Astrocyte (in vitro differentiated cells and primary cell): ENCODE measurements at regions not wholly inside any gene's neighbourhood (a gene's known extent, or its start where the extent isn't known, plus 50 kb on each side); places are given as distances from the start of the nearest gene placed in this dataset.
A peak's percentile ranks its signal among the peaks of the same experiment; 100 is the strongest.

ENCODE experiments used
- DNase-seq: peaks from one replicate; pipeline ENCODE4 v3.0.0-alpha.2; 2010; ENCODE audit warnings: low read depth
- FAIRE-seq: peaks from 2 replicates; lab custom pipeline; 2011; peaks lifted over from hg19 to GRCh38; lab: Jason Lieb, UNC
- H2AFZ ChIP-seq: 2 replicates; pipeline ENCODE4 v1.6.0; 2012; ENCODE audit warnings: low read depth, low read length, inconsistent platforms
- H3K27ac ChIP-seq: 2 replicates; pipeline ENCODE4 v1.5.1; 2011; ENCODE audit warnings: low read depth, low read length, inconsistent platforms
- H3K27me3 ChIP-seq: 2 replicates; pipeline ENCODE4 v1.6.0; 2011; ENCODE audit warnings: low read length, inconsistent platforms; ENCODE audit not compliant: insufficient read depth
- H3K36me3 ChIP-seq: 2 replicates; pipeline ENCODE4 v1.5.1; 2011; ENCODE audit warnings: low read length, inconsistent platforms; ENCODE audit not compliant: insufficient read depth
- H3K4me1 ChIP-seq: 2 replicates; pipeline ENCODE4 v1.5.1; 2011; ENCODE audit warnings: low read length, inconsistent platforms; ENCODE audit not compliant: insufficient read depth
- H3K4me2 ChIP-seq: 2 replicates; pipeline ENCODE4 v1.6.0; 2012; ENCODE audit warnings: low read length, inconsistent platforms
- H3K4me3 ChIP-seq: 2 replicates; pipeline ENCODE4 v1.5.1; 2011; ENCODE audit warnings: low read depth, mild to moderate bottlenecking, low read length, inconsistent platforms; ENCODE audit not compliant: insufficient read depth
- H3K79me2 ChIP-seq: 2 replicates; pipeline ENCODE4 v1.6.0; 2012; ENCODE audit warnings: mild to moderate bottlenecking, low read length, inconsistent platforms; ENCODE audit not compliant: insufficient read depth
- H3K9ac ChIP-seq: 2 replicates; pipeline ENCODE4 v1.6.0; 2012; ENCODE audit warnings: mild to moderate bottlenecking, low read length, inconsistent platforms
- H3K9me3 ChIP-seq: 2 replicates; pipeline ENCODE4 v1.5.1; 2012; ENCODE audit warnings: low read depth, mild to moderate bottlenecking, low read length, inconsistent platforms; ENCODE audit not compliant: insufficient read depth
- H4K20me1 ChIP-seq: 2 replicates; pipeline ENCODE4 v1.6.0; 2012; ENCODE audit warnings: low read length, inconsistent platforms; ENCODE audit not compliant: insufficient read depth
- H3K27ac Mint-ChIP-seq: one replicate; pipeline ENCODE4 v1.8.0; 2021; ENCODE audit warnings: mild to moderate bottlenecking, mixed read lengths; ENCODE audit not compliant: unreplicated experiment
- H3K27me3 Mint-ChIP-seq: one replicate; pipeline ENCODE4 v1.8.0; 2021; ENCODE audit warnings: low read depth, mixed read lengths; ENCODE audit not compliant: unreplicated experiment
- H3K36me3 Mint-ChIP-seq: one replicate; pipeline ENCODE4 v1.8.0; 2021; ENCODE audit warnings: low read depth, mixed read lengths; ENCODE audit not compliant: unreplicated experiment
- H3K4me1 Mint-ChIP-seq: one replicate; pipeline ENCODE4 v1.8.0; 2021; ENCODE audit warnings: low read depth, mixed read lengths; ENCODE audit not compliant: unreplicated experiment
- H3K4me3 Mint-ChIP-seq: one replicate; pipeline ENCODE4 v1.8.0; 2021; ENCODE audit warnings: mild to moderate bottlenecking, moderate library complexity, mixed read lengths; ENCODE audit not compliant: unreplicated experiment
- H3K9me3 Mint-ChIP-seq: one replicate; pipeline ENCODE4 v1.8.0; 2021; ENCODE audit warnings: mild to moderate bottlenecking, mixed read lengths; ENCODE audit not compliant: unreplicated experiment
- CTCF ChIP-seq: IDR thresholded peaks from 2 replicates; pipeline ENCODE4 v1.5.1; 2011; ENCODE audit warnings: low read depth, mild to moderate bottlenecking, inconsistent platforms, low read length, moderate library complexity; ENCODE audit not compliant: insufficient read depth
- EZH2 ChIP-seq: IDR thresholded peaks from 2 replicates; pipeline ENCODE4 v1.6.1; 2012; ENCODE audit warnings: mild to moderate bottlenecking, low read length, inconsistent platforms; ENCODE audit not compliant: insufficient read depth

DNA sequence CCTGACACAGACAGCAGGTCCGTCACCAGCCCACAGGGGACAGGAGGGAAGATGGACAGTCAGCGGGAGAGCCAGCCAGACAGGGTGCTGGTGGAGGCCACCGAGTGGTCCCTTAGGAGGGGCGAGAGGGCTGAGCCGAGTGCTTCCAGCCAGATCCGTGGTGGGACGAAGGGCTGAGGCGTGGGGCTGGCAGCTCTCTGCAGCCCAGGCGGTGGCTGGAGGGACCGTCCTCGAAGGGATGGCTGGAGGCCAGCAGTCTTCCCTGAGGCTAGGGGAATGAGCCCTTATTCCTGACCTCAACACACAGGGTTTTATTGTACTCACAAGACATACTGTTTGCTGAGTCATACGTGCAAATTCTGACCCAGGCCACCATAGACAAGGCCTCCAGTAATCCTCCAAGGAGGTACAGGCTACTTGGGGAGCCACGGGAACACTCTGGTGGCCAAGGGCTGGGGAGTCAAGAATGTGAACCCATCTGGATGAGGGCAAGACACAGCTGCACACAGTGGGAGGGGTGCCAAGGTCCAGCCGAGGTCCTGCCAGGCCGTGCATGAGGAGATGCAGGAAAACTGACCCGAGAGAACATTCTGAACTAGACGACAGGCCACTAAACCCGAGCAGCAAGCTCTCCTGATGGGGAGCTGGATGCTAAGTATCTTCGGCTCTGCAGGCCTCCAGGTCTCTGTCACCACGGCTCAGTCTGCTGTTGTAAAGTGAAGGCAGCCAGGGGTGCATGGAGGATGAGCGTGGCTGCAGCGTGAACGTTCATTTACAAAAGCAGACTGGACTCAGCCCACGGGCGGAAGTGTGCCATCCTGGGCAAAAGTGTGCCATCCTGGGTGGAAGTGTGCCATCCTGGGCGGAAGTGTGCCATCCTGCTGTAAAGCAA, 242.5 kb downstream of the TTLL2 start:
- Histone ChIP-seq H3K27ac (no peak overlapping the region), H3K36me3 (no peaks in the 10 kb centered on the region), H3K4me3 (no peak overlapping the region), H2AFZ (no peak overlapping the region), H3K9me3 (no peaks in the 10 kb centered on the region), H3K27me3 (no peaks in the 10 kb centered on the region), H3K4me2 (no peak overlapping the region), H3K79me2 (no peaks in the 10 kb centered on the region), H3K9ac (no peak overlapping the region), H3K4me1 (no peaks in the 10 kb centered on the region), H4K20me1 (no peaks in the 10 kb centered on the region)
- H3K27ac Mint-ChIP-seq, result peak overlapping the region; percentile 75
- DNase-seq (no peak), FAIRE-seq (no peak)
- H3K4me3 Mint-ChIP-seq, result no peak overlapping the region
- H3K27me3 Mint-ChIP-seq, result peaks cover 33% of the 10 kb centered on the region
- H3K36me3 Mint-ChIP-seq, result no peaks in the 10 kb centered on the region
- no peak for TF ChIP-seq CTCF
- TF ChIP-seq EZH2, result no peak
- peaks cover 3% of the 10 kb centered on the region for H3K9me3 Mint-ChIP-seq
- H3K4me1 Mint-ChIP-seq, result peaks cover 2% of the 10 kb centered on the region

DNA sequence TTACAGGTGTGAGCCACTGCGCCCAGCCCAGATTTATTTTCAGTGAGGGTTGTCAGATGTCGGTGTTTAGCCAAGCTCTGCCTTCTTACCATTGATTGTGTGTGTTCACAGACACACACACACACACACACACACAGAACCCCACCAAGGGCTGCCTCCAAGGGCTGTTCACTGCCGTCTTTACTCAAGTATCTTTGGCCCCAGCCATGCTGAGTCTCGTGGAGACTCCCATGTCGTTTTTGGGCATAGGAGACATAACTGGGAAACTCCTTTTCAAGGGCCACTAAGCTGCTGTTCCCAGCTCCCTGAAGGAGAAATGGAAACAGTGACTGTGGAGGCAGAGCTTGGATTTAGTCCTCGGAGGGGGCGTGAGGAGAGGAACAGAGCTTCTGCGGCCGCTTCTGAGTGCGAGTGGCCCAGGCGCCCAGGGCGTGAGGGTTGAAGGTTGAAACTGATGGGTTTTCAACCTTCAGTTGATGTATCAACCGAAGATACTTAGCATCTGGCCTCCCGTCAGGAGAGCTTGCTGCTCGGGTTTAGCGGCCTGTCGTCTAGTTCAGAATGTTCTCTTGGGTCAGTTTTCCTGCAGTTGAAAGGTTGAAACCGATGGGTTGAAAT, 243.6 kb downstream of the TTLL2 start:
- Mint-ChIP-seq H3K9me3 (peaks cover 3% of the 10 kb centered on the region), H3K27me3 (peaks cover 38% of the 10 kb centered on the region), H3K4me1 (peaks cover 2% of the 10 kb centered on the region), H3K4me3 (no peak overlapping the region), H3K36me3 (no peaks in the 10 kb centered on the region), H3K27ac (no peak overlapping the region)
- Histone ChIP-seq H4K20me1 (no peaks in the 10 kb centered on the region), H3K9me3 (no peaks in the 10 kb centered on the region), H3K9ac (no peak overlapping the region), H3K4me1 (no peaks in the 10 kb centered on the region), H3K4me3 (no peak overlapping the region), H3K36me3 (no peaks in the 10 kb centered on the region), H3K4me2 (no peak overlapping the region), H3K79me2 (no peaks in the 10 kb centered on the region), H2AFZ (no peak overlapping the region), H3K27me3 (peaks cover 3% of the 10 kb centered on the region), H3K27ac (no peak overlapping the region)
- no peak for FAIRE-seq
- no peak for TF ChIP-seq CTCF
- no peak for TF ChIP-seq EZH2
- no peak for DNase-seq
